ENCODE measurements at regions not wholly inside any gene's neighbourhood (a gene's known extent, or its start where the extent isn't known, plus 50 kb on each side); places are given as distances from the start of the nearest gene placed in this dataset.

DNA sequence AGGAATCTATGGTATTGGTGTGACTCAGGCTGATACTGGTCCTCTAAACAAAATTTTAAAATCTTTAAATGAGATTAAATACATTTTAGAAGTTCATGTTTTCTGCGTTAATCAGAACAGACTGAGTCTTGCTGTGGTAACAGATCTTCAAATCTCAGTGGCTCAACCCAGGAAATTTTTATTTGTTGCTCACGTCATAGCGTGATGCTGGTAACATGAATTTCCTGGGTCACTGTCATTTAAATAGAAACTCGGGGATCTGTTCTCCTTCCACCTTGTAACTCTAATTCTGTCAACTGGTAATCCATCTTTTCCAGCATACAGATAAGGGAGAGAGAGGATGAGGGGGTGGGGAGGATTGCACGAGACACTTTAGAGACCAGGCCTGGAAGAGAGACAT lies 90.0 kb downstream of the CDC42EP3 start:
- TF ChIP-seq EZH2 (IDR thresholded peaks at IDR 0.05; ENCODE audit: borderline replicate concordance, insufficient read depth, low read length, poor library complexity, severe bottlenecking) = no peak
- TF ChIP-seq, protein P1, sequence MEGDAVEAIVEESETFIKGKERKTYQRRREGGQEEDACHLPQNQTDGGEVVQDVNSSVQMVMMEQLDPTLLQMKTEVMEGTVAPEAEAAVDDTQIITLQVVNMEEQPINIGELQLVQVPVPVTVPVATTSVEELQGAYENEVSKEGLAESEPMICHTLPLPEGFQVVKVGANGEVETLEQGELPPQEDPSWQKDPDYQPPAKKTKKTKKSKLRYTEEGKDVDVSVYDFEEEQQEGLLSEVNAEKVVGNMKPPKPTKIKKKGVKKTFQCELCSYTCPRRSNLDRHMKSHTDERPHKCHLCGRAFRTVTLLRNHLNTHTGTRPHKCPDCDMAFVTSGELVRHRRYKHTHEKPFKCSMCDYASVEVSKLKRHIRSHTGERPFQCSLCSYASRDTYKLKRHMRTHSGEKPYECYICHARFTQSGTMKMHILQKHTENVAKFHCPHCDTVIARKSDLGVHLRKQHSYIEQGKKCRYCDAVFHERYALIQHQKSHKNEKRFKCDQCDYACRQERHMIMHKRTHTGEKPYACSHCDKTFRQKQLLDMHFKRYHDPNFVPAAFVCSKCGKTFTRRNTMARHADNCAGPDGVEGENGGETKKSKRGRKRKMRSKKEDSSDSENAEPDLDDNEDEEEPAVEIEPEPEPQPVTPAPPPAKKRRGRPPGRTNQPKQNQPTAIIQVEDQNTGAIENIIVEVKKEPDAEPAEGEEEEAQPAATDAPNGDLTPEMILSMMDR (IDR thresholded peaks at IDR 0.05; ENCODE audit: poor library complexity, severe bottlenecking) = no peak
